Smooth muscle cell (in vitro differentiated cells): ENCODE measurements at regions not wholly inside any gene's neighbourhood (a gene's known extent, or its start where the extent isn't known, plus 50 kb on each side); places are given as distances from the start of the nearest gene placed in this dataset.

ENCODE experiments used
- DNase-seq: peaks from one replicate; lab custom pipeline; 2025; ENCODE audit not compliant: unreplicated experiment; lab: John Stamatoyannopoulos, UW
- H2AFZ ChIP-seq: fragments of 200-600 bp; sonication (generic); 2 replicates; pipeline ENCODE4 v1.6.0; 2016; ENCODE audit warnings: antibody characterized with exemption, low read depth, mild to moderate bottlenecking
- H3F3A ChIP-seq: fragments of 200-600 bp; sonication (generic); 2 replicates; pipeline ENCODE4 v1.6.0; 2017; ENCODE audit warnings: antibody characterized with exemption, low read depth
- H3K27ac ChIP-seq: fragments of 200-600 bp; sonication (generic); 2 replicates; pipeline ENCODE4 v1.5.1; 2016; ENCODE audit warnings: low read depth, mild to moderate bottlenecking
- H3K27me3 ChIP-seq: fragments of 200-600 bp; sonication (generic); 2 replicates; pipeline ENCODE4 v1.6.1; 2016; ENCODE audit warnings: low read depth, mild to moderate bottlenecking
- H3K36me3 ChIP-seq: fragments of 200-600 bp; sonication (generic); 2 replicates; pipeline ENCODE4 v1.5.1; 2016; ENCODE audit warnings: low read depth
- H3K4me1 ChIP-seq: fragments of 200-600 bp; sonication (generic); 2 replicates; pipeline ENCODE4 v1.5.1; 2016; ENCODE audit warnings: low read depth
- H3K4me2 ChIP-seq: fragments of 200-600 bp; sonication (generic); 2 replicates; pipeline ENCODE4 v1.6.0; 2016; ENCODE audit warnings: mild to moderate bottlenecking
- H3K4me3 ChIP-seq: fragments of 200-600 bp; sonication (generic); 2 replicates; pipeline ENCODE4 v1.5.1; 2016; ENCODE audit warnings: mild to moderate bottlenecking
- H3K79me2 ChIP-seq: fragments of 200-600 bp; sonication (generic); 2 replicates; pipeline ENCODE4 v1.6.0; 2016; ENCODE audit warnings: low read depth, mild to moderate bottlenecking
- H3K9ac ChIP-seq: fragments of 200-600 bp; sonication (generic); 2 replicates; pipeline ENCODE4 v1.6.0; 2016; ENCODE audit warnings: low read depth
- H3K9me3 ChIP-seq: fragments of 200-600 bp; sonication (generic); replicated peaks from 2 replicates; pipeline ENCODE4 v1.5.1; 2016; ENCODE audit warnings: low read depth
- H4K20me1 ChIP-seq: fragments of 200-600 bp; sonication (generic); 2 replicates; pipeline ENCODE4 v1.6.0; 2016; ENCODE audit warnings: low read depth
- CTCF ChIP-seq: fragments of 200-600 bp; sonication (generic); IDR thresholded peaks from 2 replicates; pipeline ENCODE4 v1.5.1; 2017; ENCODE audit warnings: borderline replicate concordance, mild to moderate bottlenecking, antibody characterized with exemption; ENCODE audit not compliant: insufficient read depth, poor library complexity, severe bottlenecking
- WGBS: methylation state at CpG from one replicate; pipeline ENCODE4 v1.1.7; 2016; ENCODE audit warnings: low lambda C conversion rate; 5-methylcytosine and 5-hydroxymethylcytosine counted together

GRCh38 chr2:236934656-236935055 is 151.0 kb upstream of the COPS8 start:
- no peaks in the 10 kb centered on the region for H3F3A ChIP-seq
- no peak for DNase-seq
- H3K9me3 ChIP-seq, result no peaks in the 10 kb centered on the region
- WGBS, result 97% methylated on average over 3 of the region's 3 CpGs
- no peaks in the 10 kb centered on the region for H4K20me1 ChIP-seq
- H3K4me2 ChIP-seq, result no peak overlapping the region
- H3K27me3 ChIP-seq, result no peaks in the 10 kb centered on the region
- no peak overlapping the region for H2AFZ ChIP-seq
- no peak for TF ChIP-seq CTCF
- H3K27ac ChIP-seq, result no peak overlapping the region
- H3K4me3 ChIP-seq, result no peak overlapping the region
- no peaks in the 10 kb centered on the region for H3K79me2 ChIP-seq
- no peaks in the 10 kb centered on the region for H3K4me1 ChIP-seq
- no peak overlapping the region for H3K9ac ChIP-seq
- no peaks in the 10 kb centered on the region for H3K36me3 ChIP-seq

- Histone ChIP-seq H3K4me1 (no peaks in the 10 kb centered on the region), H3K27me3 (no peaks in the 10 kb centered on the region), H3K4me3 (no peak overlapping the region), H3K36me3 (no peaks in the 10 kb centered on the region), H3K27ac (no peak overlapping the region), H3F3A (no peaks in the 10 kb centered on the region), H3K9me3 (no peaks in the 10 kb centered on the region), H4K20me1 (no peaks in the 10 kb centered on the region), H3K9ac (no peak overlapping the region), H3K4me2 (no peak overlapping the region), H3K79me2 (no peaks in the 10 kb centered on the region), H2AFZ (no peak overlapping the region)
- WGBS, result 83% methylated on average over 5 of the region's 5 CpGs
- no peak for TF ChIP-seq CTCF
- DNase-seq, result no peak
Measured at GRCh38 chr2:236935083-236935482, 150.6 kb upstream of the COPS8 start.

GRCh38 chr2:236935631-236936445 is 149.9 kb upstream of the COPS8 start:
- TF ChIP-seq CTCF, result no peak
- Histone ChIP-seq H3K79me2 (no peaks in the 10 kb centered on the region), H3K4me1 (no peaks in the 10 kb centered on the region), H2AFZ (no peak overlapping the region), H3K9me3 (no peaks in the 10 kb centered on the region), H3K4me2 (no peak overlapping the region), H3K27me3 (no peaks in the 10 kb centered on the region), H3K4me3 (no peak overlapping the region), H3K9ac (no peak overlapping the region), H4K20me1 (no peaks in the 10 kb centered on the region), H3F3A (no peaks in the 10 kb centered on the region), H3K36me3 (no peaks in the 10 kb centered on the region), H3K27ac (no peak overlapping the region)
- 90% methylated on average over 10 of the region's 10 CpGs for WGBS
- no peak for DNase-seq

- no peak for DNase-seq
- WGBS, result 83% methylated on average over 7 of the region's 7 CpGs
- Histone ChIP-seq H3K79me2 (no peaks in the 10 kb centered on the region), H4K20me1 (no peaks in the 10 kb centered on the region), H3K9ac (no peak overlapping the region), H3K36me3 (no peaks in the 10 kb centered on the region), H3K27ac (no peak overlapping the region), H2AFZ (no peak overlapping the region), H3K9me3 (no peaks in the 10 kb centered on the region), H3K4me1 (no peaks in the 10 kb centered on the region), H3K4me2 (no peak overlapping the region), H3K27me3 (no peaks in the 10 kb centered on the region), H3K4me3 (no peak overlapping the region), H3F3A (no peaks in the 10 kb centered on the region)
- TF ChIP-seq CTCF, result no peak
Measured at GRCh38 chr2:236936446-236936940, 149.2 kb upstream of the COPS8 start.
